GM21447 (cell line): ENCODE measurements at regions not wholly inside any gene's neighbourhood (a gene's known extent, or its start where the extent isn't known, plus 50 kb on each side); places are given as distances from the start of the nearest gene placed in this dataset.
"Not testable (repeated sequence)": the region's sequence is repeated elsewhere in the genome, so short reads cannot be mapped to it uniquely, and the experiment has no call there.

Source experiments
- ATAC-seq: cut with Tn5 transposase; IDR thresholded peaks from one replicate; pipeline ENCODE4 v1.9.1; 2021; ENCODE audit not compliant: unreplicated experiment

- ATAC-seq: peak; percentile 72
Observed at GRCh38 chr10:83724471-83725241, 414.7 kb upstream of the GHITM start.

GRCh38 chr10:83725567-83725966, 413.7 kb upstream of the GHITM start:
- ATAC-seq: no peak

- ATAC-seq: no peak
Observed at GRCh38 chr10:83734278-83734677, 405.0 kb upstream of the GHITM start.

- no peak for ATAC-seq
Observed at GRCh38 chr10:83736008-83736407, 403.3 kb upstream of the GHITM start.

- ATAC-seq: no peak
Observed at GRCh38 chr10:83750604-83751003, 388.7 kb upstream of the GHITM start.

DNA sequence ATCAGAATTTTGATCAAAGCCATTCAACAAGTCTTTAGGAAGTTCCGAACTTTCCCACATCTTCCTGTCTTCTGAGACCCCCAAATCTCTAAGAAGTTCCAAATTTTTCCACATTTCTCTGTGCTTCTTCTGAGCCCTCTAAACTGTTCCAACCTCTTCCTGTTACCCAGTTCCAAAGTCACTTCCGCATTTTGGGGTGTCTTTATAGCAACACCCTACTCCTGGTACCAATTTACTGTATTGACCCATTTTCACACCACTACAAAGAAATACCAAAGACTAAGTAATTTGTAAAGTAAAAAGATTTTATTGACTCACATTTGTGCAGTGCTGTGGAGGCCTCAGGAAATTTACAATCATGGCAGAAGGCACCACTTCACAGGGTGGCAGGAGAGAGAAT, 385.8 kb upstream of the GHITM start:
- ATAC-seq: no peak

- no peak for ATAC-seq
Observed at GRCh38 chr10:83754857-83755256, 384.5 kb upstream of the GHITM start.

DNA sequence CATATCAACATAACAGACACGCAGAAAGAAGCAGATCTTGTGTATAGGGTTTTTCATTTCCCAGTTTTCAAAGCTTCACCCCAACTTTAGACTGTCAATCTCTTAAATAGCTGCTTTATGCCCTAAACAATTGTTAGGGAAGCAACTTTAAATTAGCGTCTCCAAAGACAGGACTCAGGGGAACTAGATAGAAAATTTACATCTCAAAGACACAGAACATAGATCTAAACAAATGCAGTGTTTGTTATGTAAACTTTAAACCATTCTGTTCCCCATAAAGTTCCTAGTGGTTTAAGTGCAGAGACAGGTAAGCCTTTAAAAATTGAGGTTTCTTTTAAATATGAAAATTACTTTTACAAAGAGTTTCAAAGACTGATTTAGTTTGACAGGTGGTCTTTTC, 379.2 kb upstream of the GHITM start:
- ATAC-seq: no peak

GRCh38 chr10:83764666-83765065, 374.6 kb upstream of the GHITM start:
- ATAC-seq: no peak

- no peak for ATAC-seq
Observed at GRCh38 chr10:83765731-83766130, 373.6 kb upstream of the GHITM start.

DNA sequence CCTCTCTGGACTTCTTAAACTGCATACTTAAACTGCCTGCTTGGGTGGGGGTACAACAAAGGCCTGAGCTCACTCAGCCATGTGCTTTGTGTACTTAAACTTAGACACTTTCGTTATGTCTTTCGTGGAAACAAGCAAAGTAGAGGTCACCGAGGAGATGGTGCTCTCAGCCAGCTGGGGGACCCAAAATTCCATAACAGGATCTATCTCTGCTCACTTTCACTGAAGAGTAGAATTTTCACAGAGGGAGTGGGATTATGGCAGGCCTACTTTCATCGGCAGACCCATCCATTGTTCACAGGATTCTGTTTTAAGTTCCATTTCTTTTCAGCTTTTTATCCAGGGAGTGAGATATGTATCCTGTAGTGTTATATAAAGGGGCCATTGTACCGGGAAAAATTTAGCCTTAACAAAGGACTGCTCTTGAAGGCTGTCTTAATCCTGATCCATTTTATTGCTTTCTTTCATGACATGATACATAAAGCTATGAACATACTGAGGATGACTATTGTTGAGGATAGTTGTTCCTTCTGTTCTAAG, 370.0 kb upstream of the GHITM start:
- ATAC-seq: no peak

GRCh38 chr10:83786701-83787100, 352.6 kb upstream of the GHITM start:
- ATAC-seq: not testable (repeated sequence)

DNA sequence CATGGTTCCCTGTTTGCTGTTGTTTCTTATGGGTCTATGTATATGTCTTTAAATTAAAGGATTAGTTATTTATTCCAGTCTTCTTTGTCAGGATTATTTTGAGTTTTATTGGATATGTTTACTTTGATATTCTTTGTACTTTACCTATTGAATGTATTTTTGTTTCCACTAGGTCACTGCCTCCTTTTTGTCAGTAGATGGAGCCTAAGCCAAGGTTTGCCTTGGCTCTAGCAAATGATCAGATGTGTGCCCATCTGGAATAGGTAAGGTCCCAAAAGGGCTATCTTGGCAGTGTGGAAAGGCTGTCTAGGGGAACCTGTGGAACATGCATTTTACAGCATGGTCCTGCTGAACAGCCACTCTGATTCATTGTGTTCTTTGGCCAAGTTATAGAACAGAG, 337.3 kb upstream of the GHITM start:
- no peak for ATAC-seq

DNA sequence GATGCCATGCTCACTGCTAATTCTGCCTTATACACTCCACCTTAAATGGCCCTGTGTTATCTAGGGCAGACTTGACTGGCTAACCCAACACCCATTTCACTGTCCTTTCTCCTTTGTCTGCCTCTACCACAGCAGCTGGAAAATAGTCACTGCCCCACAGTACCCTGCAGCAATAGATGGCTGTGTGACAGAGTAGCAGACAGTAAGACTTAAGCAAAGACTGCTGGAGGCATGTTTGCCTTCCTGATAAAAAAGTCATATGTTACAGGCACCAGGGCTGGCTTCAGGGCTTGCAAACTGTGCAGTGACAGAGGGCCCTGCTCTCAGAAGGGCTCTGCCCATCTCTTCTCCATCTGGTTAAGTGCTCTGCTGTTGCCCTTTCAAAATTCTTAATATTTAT, 332.6 kb upstream of the GHITM start:
- ATAC-seq: no peak

- ATAC-seq: no peak
Observed at GRCh38 chr10:83809001-83809400, 330.3 kb upstream of the GHITM start.

- ATAC-seq: no peak
Observed at GRCh38 chr10:83816942-83817341, 322.4 kb upstream of the GHITM start.

DNA sequence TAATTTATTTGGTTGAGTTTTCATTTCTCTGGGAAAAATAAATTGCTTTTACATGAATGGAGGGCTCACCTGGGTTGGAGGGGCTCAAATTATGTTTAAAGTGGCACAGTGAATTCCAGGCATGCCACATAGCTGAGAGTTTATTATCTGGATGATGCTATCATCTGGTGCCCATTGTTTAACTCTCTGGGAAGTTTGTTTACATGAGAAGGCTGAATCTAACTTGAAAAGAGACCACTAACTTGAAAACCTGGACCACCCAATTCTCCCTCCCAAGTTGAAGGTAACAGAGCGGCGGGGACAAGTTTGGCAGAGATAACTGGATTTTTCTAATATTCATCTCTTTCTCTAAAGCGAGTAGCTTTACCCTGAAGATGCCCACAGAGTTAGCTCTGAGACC, 321.5 kb upstream of the GHITM start:
- ATAC-seq: no peak

GRCh38 chr10:83819609-83820008, 319.7 kb upstream of the GHITM start:
- ATAC-seq: no peak

DNA sequence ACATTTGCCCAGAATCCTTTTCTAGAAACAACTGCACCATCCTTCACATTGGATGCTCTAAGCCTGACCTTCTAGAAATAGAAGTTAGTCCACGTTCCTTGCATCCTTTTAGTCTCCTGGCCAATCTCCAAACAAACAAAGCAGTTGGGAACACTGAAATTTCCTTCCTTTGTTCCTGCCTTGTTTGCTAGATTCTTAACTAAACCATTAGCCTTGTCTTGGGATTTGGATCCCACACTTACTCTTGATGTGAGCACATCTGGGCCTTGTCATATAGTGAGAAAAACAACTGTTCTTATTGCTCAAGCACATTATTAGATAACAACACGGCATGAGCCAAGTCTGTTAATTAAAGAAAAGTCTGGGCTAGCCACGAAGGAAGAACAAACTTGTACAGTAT, 319.3 kb upstream of the GHITM start:
- no peak for ATAC-seq

GRCh38 chr10:83824099-83824498, 315.2 kb upstream of the GHITM start:
- ATAC-seq: no peak

GRCh38 chr10:83834096-83834495, 305.2 kb upstream of the GHITM start:
- ATAC-seq: no peak

DNA sequence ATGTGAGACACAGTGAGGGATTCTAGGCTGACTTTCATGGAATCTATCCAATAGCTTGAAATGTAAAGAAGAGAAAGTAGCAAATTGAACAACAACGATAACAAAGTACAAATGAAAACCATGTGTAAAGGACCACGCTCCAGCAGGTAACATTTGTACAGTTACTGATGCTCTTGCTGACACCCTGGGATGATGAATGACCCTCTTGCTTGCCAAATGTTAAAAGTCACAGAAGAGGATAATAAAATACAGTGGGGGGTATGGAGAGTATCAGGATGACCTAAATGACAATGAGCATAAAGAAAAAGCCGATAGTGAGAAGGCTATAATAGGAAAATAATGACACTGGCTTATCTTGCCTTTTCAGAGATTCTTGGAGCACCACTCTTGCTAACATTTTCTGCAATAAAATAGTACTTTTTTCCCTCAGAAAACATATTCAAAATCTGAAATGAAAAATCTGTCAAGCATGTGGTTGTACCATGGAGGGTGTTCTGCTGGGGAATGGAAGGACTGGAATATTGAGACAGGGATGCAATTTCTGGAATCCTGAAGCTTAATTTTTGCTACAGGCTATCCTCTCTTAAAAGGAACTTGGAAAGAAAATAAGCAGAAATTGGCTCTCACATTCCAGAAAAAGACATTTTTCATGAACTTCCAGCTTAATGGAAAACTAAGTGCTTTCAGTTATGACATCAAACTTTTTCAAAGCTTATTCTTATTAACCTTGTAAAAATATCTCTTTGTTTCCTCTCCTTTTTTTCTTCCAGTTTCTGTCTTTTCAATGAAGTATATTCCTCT, 303.2 kb upstream of the GHITM start:
- no peak for ATAC-seq
